SK-N-SH treated with all-trans-retinoic acid at 6 μM for 48 hours (cell line): ENCODE measurements at regions not wholly inside any gene's neighbourhood (a gene's known extent, or its start where the extent isn't known, plus 50 kb on each side); places are given as distances from the start of the nearest gene placed in this dataset.

Experiments used
- ATAC-seq: fragments of 200-7000 bp; cut with Tn5 transposase; 3 replicates; pipeline ENCODE4 v1.9.1; 2020; ENCODE audit warnings: mild to moderate bottlenecking, moderate library complexity
- ARNTL ChIP-seq: fragments of 450-650 bp; formaldehyde crosslinking; IDR thresholded peaks from 2 replicates; pipeline ENCODE4 v1.5.0; 2020; ENCODE audit warnings: low read depth, mild to moderate bottlenecking, moderate library complexity, borderline replicate concordance
- BACH2 ChIP-seq: fragments of 250-450 bp; sonication (Bioruptor Pico); IDR thresholded peaks from 2 replicates; pipeline ENCODE4 v1.9.0; 2021; ENCODE audit warnings: mild to moderate bottlenecking, borderline replicate concordance
- CSDC2 ChIP-seq: fragments of 250-450 bp; sonication (Bioruptor Pico); IDR thresholded peaks from 2 replicates; pipeline ENCODE4 v1.5.0; 2020; ENCODE audit warnings: mild to moderate bottlenecking, moderate library complexity
- ESRRG ChIP-seq: fragments of 250-450 bp; sonication (Bioruptor Pico); IDR thresholded peaks from 2 replicates; pipeline ENCODE4 v1.6.1; 2021; ENCODE audit warnings: mild to moderate bottlenecking
- ISL1 ChIP-seq: fragments of 250-450 bp; sonication (Bioruptor Pico); IDR thresholded peaks from 2 replicates; pipeline ENCODE4 v2.1.2; 2022; ENCODE audit warnings: mild to moderate bottlenecking, moderate library complexity
- OSR1 ChIP-seq: fragments of 250-450 bp; sonication (Bioruptor Pico); IDR thresholded peaks from 2 replicates; pipeline ENCODE4 v1.8.0; 2022; ENCODE audit warnings: moderate library complexity, mild to moderate bottlenecking, inconsistent platforms
- RARB ChIP-seq: fragments of 250-450 bp; sonication (Bioruptor Pico); IDR thresholded peaks from 2 replicates; pipeline ENCODE4 v1.8.0; 2021; ENCODE audit warnings: mild to moderate bottlenecking, moderate library complexity
- SNAI2 ChIP-seq: fragments of 250-450 bp; sonication (Bioruptor Pico); IDR thresholded peaks from 2 replicates; pipeline ENCODE4 v1.5.0; 2020; ENCODE audit warnings: mild to moderate bottlenecking, moderate library complexity
- TCF4 ChIP-seq: fragments of 250-450 bp; sonication (Bioruptor Pico); IDR thresholded peaks from 2 replicates; pipeline ENCODE4 v1.8.0; 2021; ENCODE audit warnings: mild to moderate bottlenecking, moderate library complexity, borderline replicate concordance
- TOX ChIP-seq: fragments of 250-450 bp; sonication (Bioruptor Pico); IDR thresholded peaks from 2 replicates; pipeline ENCODE4 v1.8.0; 2021; ENCODE audit warnings: mild to moderate bottlenecking, moderate library complexity, borderline replicate concordance
- ZC3H10 ChIP-seq: fragments of 250-450 bp; sonication (Bioruptor Pico); IDR thresholded peaks from 2 replicates; pipeline ENCODE4 v1.5.1; 2021; ENCODE audit warnings: mild to moderate bottlenecking, moderate library complexity
- ZFP3 ChIP-seq: fragments of 250-450 bp; sonication (Bioruptor Pico); IDR thresholded peaks from 2 replicates; pipeline ENCODE4 v1.5.0; 2020; ENCODE audit warnings: mild to moderate bottlenecking, moderate library complexity
- ZFP30 ChIP-seq: fragments of 450-650 bp; formaldehyde crosslinking; IDR thresholded peaks from 2 replicates; pipeline ENCODE4 v1.5.0; 2022; ENCODE audit warnings: mild to moderate bottlenecking, moderate library complexity
- ZNF565 ChIP-seq: fragments of 450-650 bp; formaldehyde crosslinking; conservative IDR thresholded peaks from 2 replicates; pipeline ENCODE4 v1.5.0; 2020; ENCODE audit warnings: low read depth, mild to moderate bottlenecking, moderate library complexity
- ZNF70 ChIP-seq: fragments of 450-650 bp; formaldehyde crosslinking; IDR thresholded peaks from 2 replicates; pipeline ENCODE4 v1.5.0; 2020; ENCODE audit warnings: mild to moderate bottlenecking, moderate library complexity
- ZNF8 ChIP-seq: fragments of 450-650 bp; formaldehyde crosslinking; IDR thresholded peaks from 2 replicates; pipeline ENCODE4 v1.5.0; 2020; ENCODE audit warnings: mild to moderate bottlenecking, moderate library complexity
- TF ChIP-seq, protein P1 (sequence below): fragments of 250-450 bp; sonication (Bioruptor Pico); IDR thresholded peaks from 2 replicates; pipeline ENCODE4 v1.5.0; 2020; ENCODE audit warnings: mild to moderate bottlenecking, moderate library complexity
- TF ChIP-seq, protein P2 (sequence below): fragments of 250-450 bp; sonication (Bioruptor Pico); IDR thresholded peaks from 2 replicates; pipeline ENCODE4 v1.8.0; 2020; ENCODE audit warnings: mild to moderate bottlenecking, moderate library complexity, borderline replicate concordance
- TF ChIP-seq, protein P3 (sequence below): fragments of 250-450 bp; sonication (Bioruptor Pico); IDR thresholded peaks from 2 replicates; pipeline ENCODE4 v1.5.1; 2021; ENCODE audit warnings: mild to moderate bottlenecking, moderate library complexity
- TF ChIP-seq, protein P4 (sequence below): fragments of 250-450 bp; sonication (Bioruptor Pico); IDR thresholded peaks from 2 replicates; pipeline ENCODE4 v1.5.1; 2020; ENCODE audit warnings: low read depth, mild to moderate bottlenecking, moderate library complexity

DNA sequence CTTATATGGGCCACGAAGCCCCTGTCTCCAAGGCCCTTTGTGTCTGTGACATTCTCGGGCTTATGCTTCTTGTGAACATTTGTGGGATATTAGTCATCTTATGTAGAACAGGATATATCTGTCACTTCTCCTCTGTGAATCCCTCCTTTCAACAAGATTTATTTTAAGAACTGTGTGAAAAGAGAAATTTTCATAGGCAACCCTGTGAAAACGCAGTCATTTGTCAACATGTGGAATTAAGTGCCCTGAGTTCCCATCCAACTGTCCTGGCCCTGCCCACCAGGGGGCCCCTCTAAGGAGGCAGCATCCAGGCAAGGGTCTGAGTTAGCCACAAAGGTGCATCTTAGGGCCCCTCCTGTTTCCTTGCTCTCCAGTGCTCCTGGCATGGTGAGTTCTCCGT, 76.8 kb upstream of the CHRNA7 start (continued):
- TF ChIP-seq, protein P1, sequence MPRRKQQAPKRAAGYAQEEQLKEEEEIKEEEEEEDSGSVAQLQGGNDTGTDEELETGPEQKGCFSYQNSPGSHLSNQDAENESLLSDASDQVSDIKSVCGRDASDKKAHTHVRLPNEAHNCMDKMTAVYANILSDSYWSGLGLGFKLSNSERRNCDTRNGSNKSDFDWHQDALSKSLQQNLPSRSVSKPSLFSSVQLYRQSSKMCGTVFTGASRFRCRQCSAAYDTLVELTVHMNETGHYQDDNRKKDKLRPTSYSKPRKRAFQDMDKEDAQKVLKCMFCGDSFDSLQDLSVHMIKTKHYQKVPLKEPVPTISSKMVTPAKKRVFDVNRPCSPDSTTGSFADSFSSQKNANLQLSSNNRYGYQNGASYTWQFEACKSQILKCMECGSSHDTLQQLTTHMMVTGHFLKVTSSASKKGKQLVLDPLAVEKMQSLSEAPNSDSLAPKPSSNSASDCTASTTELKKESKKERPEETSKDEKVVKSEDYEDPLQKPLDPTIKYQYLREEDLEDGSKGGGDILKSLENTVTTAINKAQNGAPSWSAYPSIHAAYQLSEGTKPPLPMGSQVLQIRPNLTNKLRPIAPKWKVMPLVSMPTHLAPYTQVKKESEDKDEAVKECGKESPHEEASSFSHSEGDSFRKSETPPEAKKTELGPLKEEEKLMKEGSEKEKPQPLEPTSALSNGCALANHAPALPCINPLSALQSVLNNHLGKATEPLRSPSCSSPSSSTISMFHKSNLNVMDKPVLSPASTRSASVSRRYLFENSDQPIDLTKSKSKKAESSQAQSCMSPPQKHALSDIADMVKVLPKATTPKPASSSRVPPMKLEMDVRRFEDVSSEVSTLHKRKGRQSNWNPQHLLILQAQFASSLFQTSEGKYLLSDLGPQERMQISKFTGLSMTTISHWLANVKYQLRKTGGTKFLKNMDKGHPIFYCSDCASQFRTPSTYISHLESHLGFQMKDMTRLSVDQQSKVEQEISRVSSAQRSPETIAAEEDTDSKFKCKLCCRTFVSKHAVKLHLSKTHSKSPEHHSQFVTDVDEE (CRISPR knock-in tag), result no peak
- TF ChIP-seq, protein P2, sequence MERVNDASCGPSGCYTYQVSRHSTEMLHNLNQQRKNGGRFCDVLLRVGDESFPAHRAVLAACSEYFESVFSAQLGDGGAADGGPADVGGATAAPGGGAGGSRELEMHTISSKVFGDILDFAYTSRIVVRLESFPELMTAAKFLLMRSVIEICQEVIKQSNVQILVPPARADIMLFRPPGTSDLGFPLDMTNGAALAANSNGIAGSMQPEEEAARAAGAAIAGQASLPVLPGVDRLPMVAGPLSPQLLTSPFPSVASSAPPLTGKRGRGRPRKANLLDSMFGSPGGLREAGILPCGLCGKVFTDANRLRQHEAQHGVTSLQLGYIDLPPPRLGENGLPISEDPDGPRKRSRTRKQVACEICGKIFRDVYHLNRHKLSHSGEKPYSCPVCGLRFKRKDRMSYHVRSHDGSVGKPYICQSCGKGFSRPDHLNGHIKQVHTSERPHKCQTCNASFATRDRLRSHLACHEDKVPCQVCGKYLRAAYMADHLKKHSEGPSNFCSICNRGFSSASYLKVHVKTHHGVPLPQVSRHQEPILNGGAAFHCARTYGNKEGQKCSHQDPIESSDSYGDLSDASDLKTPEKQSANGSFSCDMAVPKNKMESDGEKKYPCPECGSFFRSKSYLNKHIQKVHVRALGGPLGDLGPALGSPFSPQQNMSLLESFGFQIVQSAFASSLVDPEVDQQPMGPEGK (CRISPR knock-in tag), result no peak
- TF ChIP-seq ZNF8 (CRISPR knock-in tag), result no peak

DNA sequence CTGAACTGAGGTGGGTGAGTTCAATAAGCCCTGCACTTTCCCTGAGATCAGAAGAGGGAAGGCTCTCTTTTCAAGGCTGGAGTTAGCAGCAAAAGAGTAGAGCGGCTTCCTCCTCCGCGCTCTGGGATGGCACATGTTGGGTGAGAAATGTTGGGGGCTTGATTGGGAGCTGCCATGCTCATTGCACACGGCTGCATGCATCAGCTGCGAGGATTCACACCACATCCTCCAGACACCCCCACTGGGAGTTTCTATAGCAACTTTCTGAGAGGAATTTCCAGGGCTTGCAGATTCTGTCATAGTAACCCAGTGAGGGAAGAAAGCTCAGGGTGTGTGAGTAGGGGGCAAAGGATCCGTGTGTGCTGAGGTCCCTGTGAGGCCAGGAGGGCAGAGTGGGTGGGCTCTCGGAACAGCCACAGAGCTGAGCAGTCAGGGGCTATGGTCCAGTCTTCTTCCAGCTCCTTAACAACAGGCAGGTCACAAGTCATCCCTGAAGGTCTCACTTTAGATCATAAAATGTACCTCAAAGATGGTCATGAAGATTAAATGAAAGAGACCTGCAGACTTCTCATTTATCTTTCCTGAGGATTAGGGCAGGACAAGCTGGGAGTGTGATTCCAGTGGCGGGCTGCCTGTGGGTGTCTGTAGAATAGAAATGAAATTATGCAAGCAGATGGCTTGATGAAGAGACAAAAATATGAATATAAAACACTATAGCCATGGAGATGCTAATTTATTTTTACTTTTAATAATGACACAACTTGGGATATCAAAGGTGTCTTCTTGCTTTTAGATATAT, 75.7 kb upstream of the CHRNA7 start:
- no peak for TF ChIP-seq ZNF565 (CRISPR knock-in tag)
- no peak for TF ChIP-seq OSR1 (CRISPR knock-in tag)
- no peak for TF ChIP-seq ZNF70 (CRISPR knock-in tag)
- TF ChIP-seq, protein P2 (CRISPR knock-in tag), result no peak
- no peak for TF ChIP-seq ZNF8 (CRISPR knock-in tag)
- no peak for TF ChIP-seq BACH2
- TF ChIP-seq, protein P3, sequence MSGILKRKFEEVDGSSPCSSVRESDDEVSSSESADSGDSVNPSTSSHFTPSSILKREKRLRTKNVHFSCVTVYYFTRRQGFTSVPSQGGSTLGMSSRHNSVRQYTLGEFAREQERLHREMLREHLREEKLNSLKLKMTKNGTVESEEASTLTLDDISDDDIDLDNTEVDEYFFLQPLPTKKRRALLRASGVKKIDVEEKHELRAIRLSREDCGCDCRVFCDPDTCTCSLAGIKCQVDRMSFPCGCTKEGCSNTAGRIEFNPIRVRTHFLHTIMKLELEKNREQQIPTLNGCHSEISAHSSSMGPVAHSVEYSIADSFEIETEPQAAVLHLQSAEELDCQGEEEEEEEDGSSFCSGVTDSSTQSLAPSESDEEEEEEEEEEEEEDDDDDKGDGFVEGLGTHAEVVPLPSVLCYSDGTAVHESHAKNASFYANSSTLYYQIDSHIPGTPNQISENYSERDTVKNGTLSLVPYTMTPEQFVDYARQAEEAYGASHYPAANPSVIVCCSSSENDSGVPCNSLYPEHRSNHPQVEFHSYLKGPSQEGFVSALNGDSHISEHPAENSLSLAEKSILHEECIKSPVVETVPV (CRISPR knock-in tag), result no peak
- TF ChIP-seq ESRRG (CRISPR knock-in tag), result no peak
- no peak for TF ChIP-seq SNAI2 (CRISPR knock-in tag)
- no peak for TF ChIP-seq ZC3H10 (CRISPR knock-in tag)
- TF ChIP-seq ZFP3 (CRISPR knock-in tag), result no peak
- TF ChIP-seq TCF4, result no peak
- TF ChIP-seq RARB (CRISPR knock-in tag), result no peak
- TF ChIP-seq, all 23 proteins: peak for 0

DNA sequence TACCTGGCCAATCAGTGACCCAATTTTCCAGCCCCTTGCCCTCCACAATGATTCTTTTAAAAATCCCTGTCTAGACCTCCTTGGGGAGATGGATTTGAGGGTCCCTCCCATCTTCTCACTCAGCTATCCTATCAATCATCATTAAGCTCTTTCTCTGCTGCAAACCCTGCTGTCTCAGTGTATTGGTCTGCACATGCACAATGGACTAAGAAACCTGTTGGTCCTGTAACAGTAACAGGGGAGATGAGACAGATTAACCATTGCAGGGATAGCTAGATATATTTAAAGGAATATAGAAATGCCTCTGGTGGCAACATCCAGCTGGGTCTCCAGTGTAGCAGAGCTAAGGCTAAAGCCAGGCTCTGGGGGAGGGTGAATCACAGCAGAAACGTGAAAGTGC, 74.6 kb upstream of the CHRNA7 start:
- ATAC-seq, result no peak
- TF ChIP-seq RARB (CRISPR knock-in tag), result no peak
- no peak for TF ChIP-seq ZNF8 (CRISPR knock-in tag)

More for the DNA sequence above, 75.7 kb upstream of the CHRNA7 start:
- ATAC-seq, result no peak

DNA sequence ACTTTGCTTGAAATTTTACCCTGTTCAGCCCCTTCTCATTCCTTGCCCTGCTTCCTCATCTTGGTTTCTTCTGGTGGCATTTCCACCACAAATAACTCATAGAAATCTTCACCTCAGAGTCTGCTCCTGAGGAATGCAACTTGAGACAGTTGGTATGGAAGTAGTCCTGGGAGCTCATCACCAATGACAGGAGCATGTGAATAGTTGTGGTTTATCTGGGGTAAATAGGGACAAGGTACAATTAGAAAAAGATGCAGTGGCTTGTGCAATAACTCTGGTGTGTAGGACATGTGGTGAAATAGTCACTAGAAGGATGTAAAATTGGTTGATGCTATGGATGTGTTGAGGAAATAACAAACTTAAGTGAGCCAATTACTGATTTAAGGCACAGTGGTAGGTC, 72.7 kb upstream of the CHRNA7 start:
- TF ChIP-seq ZNF8 (CRISPR knock-in tag) (no peak), ZC3H10 (CRISPR knock-in tag) (no peak), TOX (no peak), BACH2 (no peak), OSR1 (CRISPR knock-in tag) (no peak), ESRRG (CRISPR knock-in tag) (no peak), ISL1 (no peak), ZFP30 (no peak), SNAI2 (CRISPR knock-in tag) (no peak), ZNF70 (CRISPR knock-in tag) (no peak), ARNTL (CRISPR knock-in tag) (no peak), RARB (CRISPR knock-in tag) (no peak), CSDC2 (CRISPR knock-in tag) (no peak)
- TF ChIP-seq, protein P4, sequence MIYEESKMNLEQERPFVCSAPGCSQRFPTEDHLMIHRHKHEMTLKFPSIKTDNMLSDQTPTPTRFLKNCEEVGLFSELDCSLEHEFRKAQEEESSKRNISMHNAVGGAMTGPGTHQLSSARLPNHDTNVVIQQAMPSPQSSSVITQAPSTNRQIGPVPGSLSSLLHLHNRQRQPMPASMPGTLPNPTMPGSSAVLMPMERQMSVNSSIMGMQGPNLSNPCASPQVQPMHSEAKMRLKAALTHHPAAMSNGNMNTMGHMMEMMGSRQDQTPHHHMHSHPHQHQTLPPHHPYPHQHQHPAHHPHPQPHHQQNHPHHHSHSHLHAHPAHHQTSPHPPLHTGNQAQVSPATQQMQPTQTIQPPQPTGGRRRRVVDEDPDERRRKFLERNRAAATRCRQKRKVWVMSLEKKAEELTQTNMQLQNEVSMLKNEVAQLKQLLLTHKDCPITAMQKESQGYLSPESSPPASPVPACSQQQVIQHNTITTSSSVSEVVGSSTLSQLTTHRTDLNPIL, result no peak
- no peak for ATAC-seq
